ENCODE measurements at regions not wholly inside any gene's neighbourhood (a gene's known extent, or its start where the extent isn't known, plus 50 kb on each side); places are given as distances from the start of the nearest gene placed in this dataset.

- no peak for DNase-seq
Measured at GRCh38 chr3:135885885-135886284, 79.6 kb upstream of the PPP2R3A start.

GRCh38 chr3:135887220-135887619, 78.3 kb upstream of the PPP2R3A start:
- no peak for DNase-seq

- DNase-seq = no peak
Measured at GRCh38 chr3:135889443-135889842, 76.1 kb upstream of the PPP2R3A start.

- DNase-seq = no peak
Measured at GRCh38 chr3:135891121-135891520, 74.4 kb upstream of the PPP2R3A start.

- peak; percentile 46 for DNase-seq
Measured at GRCh38 chr3:135895106-135895733, 70.3 kb upstream of the PPP2R3A start.

- DNase-seq = no peak
Measured at GRCh38 chr3:135895734-135896121, 69.8 kb upstream of the PPP2R3A start.

GRCh38 chr3:135896613-135897012, 68.9 kb upstream of the PPP2R3A start:
- DNase-seq = no peak

- DNase-seq = no peak
Measured at GRCh38 chr3:135897715-135898114, 67.8 kb upstream of the PPP2R3A start.

- no peak for DNase-seq
Measured at GRCh38 chr3:135898774-135899173, 66.8 kb upstream of the PPP2R3A start.

GRCh38 chr3:135905058-135905724, 60.3 kb upstream of the PPP2R3A start:
- no peak for DNase-seq

GRCh38 chr3:135907422-135908165, 57.9 kb upstream of the PPP2R3A start:
- no peak for DNase-seq

- no peak for DNase-seq
Measured at GRCh38 chr3:135908225-135908624, 57.3 kb upstream of the PPP2R3A start.

GRCh38 chr3:135908737-135909136, 56.8 kb upstream of the PPP2R3A start:
- no peak for DNase-seq

GRCh38 chr3:135911110-135911509, 54.4 kb upstream of the PPP2R3A start:
- no peak for DNase-seq

GRCh38 chr3:135915206-135915605, 50.3 kb upstream of the PPP2R3A start:
- DNase-seq = no peak
